PC-3 (cell line): ENCODE measurements at regions not wholly inside any gene's neighbourhood (a gene's known extent, or its start where the extent isn't known, plus 50 kb on each side); places are given as distances from the start of the nearest gene placed in this dataset.

Source experiments
- CTCF ChIP-seq: fragments of 300-600 bp; sonication (generic); conservative IDR thresholded peaks from 2 replicates; pipeline ENCODE4 v1.5.1; 2017; ENCODE audit warnings: antibody characterized with exemption, low read depth, mild to moderate bottlenecking, low read length
- EZH2 ChIP-seq: fragments of 300-600 bp; sonication (generic); IDR thresholded peaks from one replicate; pipeline ENCODE4 v1.6.1; 2017; ENCODE audit warnings: antibody characterized with exemption, mild to moderate bottlenecking, low read length; ENCODE audit not compliant: unreplicated experiment

DNA sequence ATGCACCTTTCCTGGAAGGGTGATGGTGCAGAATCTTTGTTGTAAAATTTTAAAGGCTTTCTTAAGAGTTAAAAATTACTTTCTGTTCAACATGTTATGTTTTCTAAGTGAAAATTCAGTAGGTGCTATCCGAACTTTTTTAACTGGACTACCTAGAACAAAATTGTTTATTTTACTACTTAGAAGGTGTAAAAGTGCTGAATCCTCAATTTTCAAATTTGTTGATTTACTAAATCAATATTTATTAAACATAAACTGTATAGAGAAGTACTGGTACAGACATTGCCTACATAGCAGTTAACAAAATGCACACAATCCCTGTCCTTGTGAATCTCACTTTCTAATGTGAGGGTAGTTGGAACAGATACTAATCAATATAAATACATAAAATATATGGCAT lies 277.5 kb downstream of the CTH start:
- TF ChIP-seq CTCF (no peak), EZH2 (no peak)
